Astrocyte (in vitro differentiated cells and primary cell): ENCODE measurements at regions not wholly inside any gene's neighbourhood (a gene's known extent, or its start where the extent isn't known, plus 50 kb on each side); places are given as distances from the start of the nearest gene placed in this dataset.

ENCODE experiments used
- EZH2 ChIP-seq: IDR thresholded peaks from 2 replicates; pipeline ENCODE4 v1.6.1; 2012; ENCODE audit warnings: mild to moderate bottlenecking, low read length, inconsistent platforms; ENCODE audit not compliant: insufficient read depth
- TF ChIP-seq, protein P1 (sequence below): IDR thresholded peaks from 2 replicates; pipeline ENCODE4 v1.5.1; 2011; ENCODE audit warnings: low read depth, mild to moderate bottlenecking, inconsistent platforms, low read length, moderate library complexity; ENCODE audit not compliant: insufficient read depth

DNA sequence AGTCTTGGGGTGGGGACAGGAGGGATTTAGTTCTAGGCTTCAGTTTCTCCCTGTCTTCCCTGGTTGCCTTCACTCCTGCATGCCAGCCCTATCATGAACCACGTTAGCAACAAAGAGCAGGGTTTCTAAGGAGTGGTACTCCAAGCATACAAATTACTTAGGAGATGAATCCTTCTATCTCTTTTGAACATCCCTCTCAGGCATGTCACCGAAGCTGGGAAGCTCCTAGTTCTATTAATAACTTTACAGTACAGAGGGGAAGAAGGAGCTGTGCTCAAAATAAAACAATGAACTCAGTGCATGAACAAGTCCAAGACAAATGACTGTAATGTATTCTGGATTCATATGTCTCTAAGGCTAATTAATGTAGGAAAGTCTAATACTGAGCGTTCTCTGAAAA lies 450.6 kb upstream of the RASGEF1B start:
- TF ChIP-seq, protein P1, sequence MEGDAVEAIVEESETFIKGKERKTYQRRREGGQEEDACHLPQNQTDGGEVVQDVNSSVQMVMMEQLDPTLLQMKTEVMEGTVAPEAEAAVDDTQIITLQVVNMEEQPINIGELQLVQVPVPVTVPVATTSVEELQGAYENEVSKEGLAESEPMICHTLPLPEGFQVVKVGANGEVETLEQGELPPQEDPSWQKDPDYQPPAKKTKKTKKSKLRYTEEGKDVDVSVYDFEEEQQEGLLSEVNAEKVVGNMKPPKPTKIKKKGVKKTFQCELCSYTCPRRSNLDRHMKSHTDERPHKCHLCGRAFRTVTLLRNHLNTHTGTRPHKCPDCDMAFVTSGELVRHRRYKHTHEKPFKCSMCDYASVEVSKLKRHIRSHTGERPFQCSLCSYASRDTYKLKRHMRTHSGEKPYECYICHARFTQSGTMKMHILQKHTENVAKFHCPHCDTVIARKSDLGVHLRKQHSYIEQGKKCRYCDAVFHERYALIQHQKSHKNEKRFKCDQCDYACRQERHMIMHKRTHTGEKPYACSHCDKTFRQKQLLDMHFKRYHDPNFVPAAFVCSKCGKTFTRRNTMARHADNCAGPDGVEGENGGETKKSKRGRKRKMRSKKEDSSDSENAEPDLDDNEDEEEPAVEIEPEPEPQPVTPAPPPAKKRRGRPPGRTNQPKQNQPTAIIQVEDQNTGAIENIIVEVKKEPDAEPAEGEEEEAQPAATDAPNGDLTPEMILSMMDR, result no peak
- no peak for TF ChIP-seq EZH2
